ENCODE measurements at regions not wholly inside any gene's neighbourhood (a gene's known extent, or its start where the extent isn't known, plus 50 kb on each side); places are given as distances from the start of the nearest gene placed in this dataset.

DNA sequence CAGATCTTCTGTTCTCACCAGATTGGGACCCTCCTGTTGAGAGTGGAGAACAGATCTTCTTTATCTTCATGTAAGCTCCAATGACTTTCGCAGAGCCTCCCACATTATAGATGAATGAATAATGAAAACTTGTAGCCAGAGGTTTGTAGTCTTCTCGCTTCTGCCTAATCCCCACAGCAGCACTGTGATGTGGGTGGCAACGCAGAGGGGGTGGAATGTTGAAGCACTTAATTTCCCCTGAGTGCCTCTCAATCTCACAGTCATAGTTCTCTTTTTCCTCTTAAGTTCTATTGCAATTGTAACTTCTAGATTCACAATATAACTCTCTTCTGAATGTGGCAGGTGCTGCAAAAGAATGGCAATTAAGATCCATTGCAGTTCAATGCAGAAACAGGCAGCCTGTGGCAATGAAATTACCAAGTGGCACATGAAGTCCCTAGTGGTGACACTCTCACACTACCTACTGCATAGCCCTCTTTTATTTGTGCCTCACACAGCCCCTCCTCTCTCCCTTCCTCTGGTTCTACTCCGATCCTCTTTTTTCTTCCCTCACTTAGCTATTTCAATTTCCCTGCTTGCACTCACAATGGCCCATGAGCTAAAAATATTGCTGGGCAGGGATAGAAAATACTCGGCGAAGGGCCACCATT is 281.9 kb downstream of the UBE3D start:
- TF ChIP-seq SMAD4 (CRISPR knock-in tag; IDR thresholded peaks at IDR 0.05) (no peak), FOXP1 (CRISPR knock-in tag; IDR thresholded peaks at IDR 0.05; ENCODE audit: borderline replicate concordance) (no peak), PRRX2 (CRISPR knock-in tag; IDR thresholded peaks at IDR 0.05) (no peak), ETV6 (CRISPR knock-in tag; IDR thresholded peaks at IDR 0.05) (no peak), CREB1 (CRISPR knock-in tag; IDR thresholded peaks at IDR 0.05) (no peak), ZNF396 (CRISPR knock-in tag; IDR thresholded peaks at IDR 0.05; ENCODE audit: borderline replicate concordance) (no peak), SMAD3 (CRISPR knock-in tag; IDR thresholded peaks at IDR 0.05; ENCODE audit: borderline replicate concordance) (no peak)
- TF ChIP-seq, protein P1, sequence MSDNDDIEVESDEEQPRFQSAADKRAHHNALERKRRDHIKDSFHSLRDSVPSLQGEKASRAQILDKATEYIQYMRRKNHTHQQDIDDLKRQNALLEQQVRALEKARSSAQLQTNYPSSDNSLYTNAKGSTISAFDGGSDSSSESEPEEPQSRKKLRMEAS (CRISPR knock-in tag; IDR thresholded peaks at IDR 0.05), result no peak
- TF ChIP-seq, protein P2, sequence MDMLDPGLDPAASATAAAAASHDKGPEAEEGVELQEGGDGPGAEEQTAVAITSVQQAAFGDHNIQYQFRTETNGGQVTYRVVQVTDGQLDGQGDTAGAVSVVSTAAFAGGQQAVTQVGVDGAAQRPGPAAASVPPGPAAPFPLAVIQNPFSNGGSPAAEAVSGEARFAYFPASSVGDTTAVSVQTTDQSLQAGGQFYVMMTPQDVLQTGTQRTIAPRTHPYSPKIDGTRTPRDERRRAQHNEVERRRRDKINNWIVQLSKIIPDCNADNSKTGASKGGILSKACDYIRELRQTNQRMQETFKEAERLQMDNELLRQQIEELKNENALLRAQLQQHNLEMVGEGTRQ (CRISPR knock-in tag; IDR thresholded peaks at IDR 0.05), result no peak
- TF ChIP-seq, protein P3, sequence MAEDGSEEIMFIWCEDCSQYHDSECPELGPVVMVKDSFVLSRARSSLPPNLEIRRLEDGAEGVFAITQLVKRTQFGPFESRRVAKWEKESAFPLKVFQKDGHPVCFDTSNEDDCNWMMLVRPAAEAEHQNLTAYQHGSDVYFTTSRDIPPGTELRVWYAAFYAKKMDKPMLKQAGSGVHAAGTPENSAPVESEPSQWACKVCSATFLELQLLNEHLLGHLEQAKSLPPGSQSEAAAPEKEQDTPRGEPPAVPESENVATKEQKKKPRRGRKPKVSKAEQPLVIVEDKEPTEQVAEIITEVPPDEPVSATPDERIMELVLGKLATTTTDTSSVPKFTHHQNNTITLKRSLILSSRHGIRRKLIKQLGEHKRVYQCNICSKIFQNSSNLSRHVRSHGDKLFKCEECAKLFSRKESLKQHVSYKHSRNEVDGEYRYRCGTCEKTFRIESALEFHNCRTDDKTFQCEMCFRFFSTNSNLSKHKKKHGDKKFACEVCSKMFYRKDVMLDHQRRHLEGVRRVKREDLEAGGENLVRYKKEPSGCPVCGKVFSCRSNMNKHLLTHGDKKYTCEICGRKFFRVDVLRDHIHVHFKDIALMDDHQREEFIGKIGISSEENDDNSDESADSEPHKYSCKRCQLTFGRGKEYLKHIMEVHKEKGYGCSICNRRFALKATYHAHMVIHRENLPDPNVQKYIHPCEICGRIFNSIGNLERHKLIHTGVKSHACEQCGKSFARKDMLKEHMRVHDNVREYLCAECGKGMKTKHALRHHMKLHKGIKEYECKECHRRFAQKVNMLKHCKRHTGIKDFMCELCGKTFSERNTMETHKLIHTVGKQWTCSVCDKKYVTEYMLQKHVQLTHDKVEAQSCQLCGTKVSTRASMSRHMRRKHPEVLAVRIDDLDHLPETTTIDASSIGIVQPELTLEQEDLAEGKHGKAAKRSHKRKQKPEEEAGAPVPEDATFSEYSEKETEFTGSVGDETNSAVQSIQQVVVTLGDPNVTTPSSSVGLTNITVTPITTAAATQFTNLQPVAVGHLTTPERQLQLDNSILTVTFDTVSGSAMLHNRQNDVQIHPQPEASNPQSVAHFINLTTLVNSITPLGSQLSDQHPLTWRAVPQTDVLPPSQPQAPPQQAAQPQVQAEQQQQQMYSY (CRISPR knock-in tag; IDR thresholded peaks at IDR 0.05), result peak; percentile 57
- TF ChIP-seq, protein P4, sequence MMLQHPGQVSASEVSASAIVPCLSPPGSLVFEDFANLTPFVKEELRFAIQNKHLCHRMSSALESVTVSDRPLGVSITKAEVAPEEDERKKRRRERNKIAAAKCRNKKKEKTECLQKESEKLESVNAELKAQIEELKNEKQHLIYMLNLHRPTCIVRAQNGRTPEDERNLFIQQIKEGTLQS (CRISPR knock-in tag; conservative IDR thresholded peaks at IDR 0.05), result no peak
- TF ChIP-seq, protein P5, sequence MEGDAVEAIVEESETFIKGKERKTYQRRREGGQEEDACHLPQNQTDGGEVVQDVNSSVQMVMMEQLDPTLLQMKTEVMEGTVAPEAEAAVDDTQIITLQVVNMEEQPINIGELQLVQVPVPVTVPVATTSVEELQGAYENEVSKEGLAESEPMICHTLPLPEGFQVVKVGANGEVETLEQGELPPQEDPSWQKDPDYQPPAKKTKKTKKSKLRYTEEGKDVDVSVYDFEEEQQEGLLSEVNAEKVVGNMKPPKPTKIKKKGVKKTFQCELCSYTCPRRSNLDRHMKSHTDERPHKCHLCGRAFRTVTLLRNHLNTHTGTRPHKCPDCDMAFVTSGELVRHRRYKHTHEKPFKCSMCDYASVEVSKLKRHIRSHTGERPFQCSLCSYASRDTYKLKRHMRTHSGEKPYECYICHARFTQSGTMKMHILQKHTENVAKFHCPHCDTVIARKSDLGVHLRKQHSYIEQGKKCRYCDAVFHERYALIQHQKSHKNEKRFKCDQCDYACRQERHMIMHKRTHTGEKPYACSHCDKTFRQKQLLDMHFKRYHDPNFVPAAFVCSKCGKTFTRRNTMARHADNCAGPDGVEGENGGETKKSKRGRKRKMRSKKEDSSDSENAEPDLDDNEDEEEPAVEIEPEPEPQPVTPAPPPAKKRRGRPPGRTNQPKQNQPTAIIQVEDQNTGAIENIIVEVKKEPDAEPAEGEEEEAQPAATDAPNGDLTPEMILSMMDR (IDR thresholded peaks at IDR 0.05), result peak; percentile 16; the same call in 1 of the 2 replicates
